ENCODE measurements at regions not wholly inside any gene's neighbourhood (a gene's known extent, or its start where the extent isn't known, plus 50 kb on each side); places are given as distances from the start of the nearest gene placed in this dataset.

DNA sequence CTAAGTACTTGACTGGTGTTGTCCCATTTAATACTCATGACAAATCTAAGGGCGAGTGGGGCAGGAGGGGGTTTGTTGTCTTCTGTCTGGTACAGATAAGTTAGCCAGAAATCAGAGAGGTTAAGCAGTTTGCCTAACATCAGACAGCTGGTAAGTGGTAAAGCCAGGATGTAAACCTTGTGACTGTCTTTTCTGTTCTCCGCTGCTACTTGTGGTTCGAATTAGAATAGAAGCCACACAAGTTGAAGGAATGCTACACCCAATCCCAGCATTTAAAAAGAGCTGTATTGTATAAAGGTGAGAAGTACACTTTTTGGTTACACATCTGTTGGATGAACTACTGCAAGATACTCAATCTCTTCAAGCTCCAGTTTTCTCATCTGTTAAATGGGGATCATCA, 474.7 kb upstream of the SUCLG2 start:
- Histone ChIP-seq H3K27ac (no peak overlapping the region), H3K4me3 (no peak overlapping the region)
- TF ChIP-seq, protein P1, sequence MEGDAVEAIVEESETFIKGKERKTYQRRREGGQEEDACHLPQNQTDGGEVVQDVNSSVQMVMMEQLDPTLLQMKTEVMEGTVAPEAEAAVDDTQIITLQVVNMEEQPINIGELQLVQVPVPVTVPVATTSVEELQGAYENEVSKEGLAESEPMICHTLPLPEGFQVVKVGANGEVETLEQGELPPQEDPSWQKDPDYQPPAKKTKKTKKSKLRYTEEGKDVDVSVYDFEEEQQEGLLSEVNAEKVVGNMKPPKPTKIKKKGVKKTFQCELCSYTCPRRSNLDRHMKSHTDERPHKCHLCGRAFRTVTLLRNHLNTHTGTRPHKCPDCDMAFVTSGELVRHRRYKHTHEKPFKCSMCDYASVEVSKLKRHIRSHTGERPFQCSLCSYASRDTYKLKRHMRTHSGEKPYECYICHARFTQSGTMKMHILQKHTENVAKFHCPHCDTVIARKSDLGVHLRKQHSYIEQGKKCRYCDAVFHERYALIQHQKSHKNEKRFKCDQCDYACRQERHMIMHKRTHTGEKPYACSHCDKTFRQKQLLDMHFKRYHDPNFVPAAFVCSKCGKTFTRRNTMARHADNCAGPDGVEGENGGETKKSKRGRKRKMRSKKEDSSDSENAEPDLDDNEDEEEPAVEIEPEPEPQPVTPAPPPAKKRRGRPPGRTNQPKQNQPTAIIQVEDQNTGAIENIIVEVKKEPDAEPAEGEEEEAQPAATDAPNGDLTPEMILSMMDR (IDR thresholded peaks at IDR 0.05): no peak
- no peak for DNase-seq (ENCODE audit: low spot score)

DNA sequence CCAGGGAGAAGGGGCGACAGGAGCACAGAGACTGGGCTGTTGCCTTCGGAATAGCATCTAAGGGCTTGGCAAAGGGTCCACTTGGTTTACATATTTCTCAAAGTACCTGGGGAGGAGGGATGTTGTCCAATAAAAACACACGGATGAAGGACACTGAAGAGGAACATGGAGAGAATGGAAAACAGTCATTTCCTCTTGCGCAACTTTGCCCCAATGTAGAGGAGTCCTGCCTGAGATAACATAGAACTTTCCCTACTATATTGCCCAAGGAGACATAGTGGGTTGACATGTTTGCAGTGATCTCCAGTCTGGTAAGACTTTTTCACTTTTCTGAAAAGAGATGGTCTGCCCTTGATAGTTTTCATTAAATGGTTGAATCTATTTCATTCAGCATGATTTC, 468.8 kb upstream of the SUCLG2 start:
- TF ChIP-seq, protein P1 (IDR thresholded peaks at IDR 0.05): no peak
- Histone ChIP-seq H3K27ac (no peak overlapping the region), H3K4me3 (no peak overlapping the region)

DNA sequence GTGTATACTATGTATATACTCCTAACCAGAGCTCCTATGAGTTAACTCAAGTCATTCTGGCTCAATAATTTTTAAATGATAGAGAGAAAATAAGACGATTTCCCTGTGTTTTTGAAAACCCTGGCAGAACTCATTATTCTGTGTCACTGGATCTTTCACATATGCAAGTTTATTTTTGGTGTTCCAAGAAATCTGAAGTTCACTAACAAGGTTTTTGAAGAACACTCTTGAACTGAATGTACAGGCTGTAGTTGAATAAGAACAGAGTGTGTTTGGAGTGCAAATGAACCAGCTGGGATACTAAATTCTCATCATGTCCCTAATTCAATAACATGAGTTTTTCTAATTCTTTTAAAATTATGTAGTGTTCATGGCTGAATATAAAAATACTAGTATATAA, 466.9 kb upstream of the SUCLG2 start:
- TF ChIP-seq, protein P1 (IDR thresholded peaks at IDR 0.05): no peak
- no peak overlapping the region for H3K27ac ChIP-seq
- no peak for DNase-seq (ENCODE audit: low spot score)
- no peak overlapping the region for H3K4me3 ChIP-seq

More for the DNA sequence above, 468.8 kb upstream of the SUCLG2 start:
- DNase-seq (ENCODE audit: low spot score): no peak

DNA sequence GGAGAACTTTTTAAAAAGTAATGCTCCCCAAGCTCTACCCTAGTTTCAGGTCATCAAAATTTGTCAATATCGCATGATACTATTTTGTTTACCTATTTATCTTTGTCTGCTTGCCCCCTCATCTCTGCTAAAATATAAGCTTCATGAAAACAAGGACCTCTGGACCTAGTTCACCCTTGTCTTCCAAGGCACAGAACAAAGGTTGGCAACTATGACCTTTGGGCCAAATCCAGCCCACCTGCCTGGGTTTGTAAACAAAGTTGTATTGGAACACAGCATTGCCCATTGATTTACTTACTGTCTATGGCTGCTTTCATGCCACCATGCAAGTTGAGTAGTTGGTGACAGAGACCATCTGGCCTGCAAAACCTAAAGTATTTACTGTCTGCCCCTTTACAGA, 462.2 kb upstream of the SUCLG2 start:
- DNase-seq (ENCODE audit: low spot score): no peak
- no peak overlapping the region for H3K27ac ChIP-seq
- H3K4me3 ChIP-seq: no peak overlapping the region
- TF ChIP-seq, protein P1 (IDR thresholded peaks at IDR 0.05): no peak

DNA sequence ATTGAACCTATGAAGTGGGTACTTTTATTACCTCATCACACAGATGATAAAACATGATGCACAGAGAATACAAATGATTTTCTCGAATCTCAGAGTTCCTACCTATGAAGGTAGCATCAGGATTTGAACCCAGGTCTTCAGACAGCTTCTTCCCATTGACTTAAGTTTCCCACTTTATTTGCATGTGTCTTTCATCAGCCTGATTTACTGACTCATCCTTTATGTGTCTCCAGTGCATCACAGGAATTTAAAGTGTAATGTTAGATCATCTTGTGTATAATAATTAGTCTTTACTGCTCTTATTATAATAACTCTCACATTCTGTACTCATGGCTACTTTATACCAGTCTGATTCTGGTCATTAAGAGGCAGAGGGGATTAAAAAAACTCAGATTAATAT, 449.4 kb upstream of the SUCLG2 start:
- no peak overlapping the region for H3K4me3 ChIP-seq
- DNase-seq (ENCODE audit: low spot score): no peak
- H3K27ac ChIP-seq: no peak overlapping the region
- TF ChIP-seq, protein P1 (IDR thresholded peaks at IDR 0.05): no peak

DNA sequence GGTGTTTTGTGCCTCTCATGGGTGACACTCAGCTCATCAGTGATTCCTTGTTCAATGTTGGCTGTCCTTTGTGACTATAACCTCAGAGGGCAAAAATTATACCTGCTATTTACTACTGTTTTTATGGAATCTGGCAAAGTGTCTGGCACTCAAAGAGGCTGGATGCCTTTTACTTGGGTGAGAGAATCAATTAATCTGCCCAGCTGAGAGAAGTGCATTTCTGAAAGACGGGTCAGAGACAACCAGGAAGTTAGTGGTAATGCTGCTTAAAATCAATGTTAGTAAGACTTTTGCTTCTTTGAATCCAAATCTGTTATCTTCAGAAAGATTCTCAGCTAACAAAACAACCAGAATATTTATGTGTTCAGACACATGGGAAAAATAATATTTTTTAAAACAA, 436.2 kb upstream of the SUCLG2 start:
- TF ChIP-seq, protein P1 (IDR thresholded peaks at IDR 0.05): no peak
- no peak for DNase-seq (ENCODE audit: low spot score)
- Histone ChIP-seq H3K27ac (no peak overlapping the region), H3K4me3 (no peak overlapping the region)

DNA sequence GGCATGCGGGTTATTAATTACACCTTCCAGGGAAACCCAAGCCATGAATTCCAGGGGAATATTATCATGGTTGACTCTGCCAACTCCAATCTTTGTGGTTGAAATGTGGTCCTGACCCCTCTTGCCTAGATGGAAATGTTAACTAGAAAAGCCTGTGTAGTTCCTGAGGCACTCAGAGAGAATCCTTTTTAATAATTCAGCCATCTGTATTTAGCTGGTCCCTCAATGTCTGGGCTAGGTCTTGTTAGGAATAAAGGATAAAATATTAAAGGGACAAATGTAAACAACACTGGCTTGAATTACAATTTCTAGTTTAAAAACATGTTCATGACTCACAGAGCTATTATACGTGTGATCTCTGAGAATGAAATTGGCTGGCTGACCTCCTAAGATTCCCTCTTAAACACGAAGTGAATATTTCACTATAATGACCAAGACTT, 435.2 kb upstream of the SUCLG2 start:
- Histone ChIP-seq H3K27ac (no peak overlapping the region), H3K4me3 (no peak overlapping the region)
- DNase-seq (ENCODE audit: low spot score): no peak
- TF ChIP-seq, protein P1 (IDR thresholded peaks at IDR 0.05): no peak
